Jurkat, Clone E6-1 (cell line): ENCODE measurements at regions not wholly inside any gene's neighbourhood (a gene's known extent, or its start where the extent isn't known, plus 50 kb on each side); places are given as distances from the start of the nearest gene placed in this dataset.

Source experiments
- DNase-seq: peaks from one replicate; pipeline ENCODE4 v3.0.0-alpha.2; 2011; ENCODE audit warnings: low read depth, low spot score
- H3K4me3 ChIP-seq: 2 replicates; pipeline ENCODE4 v1.5.1; 2011; ENCODE audit warnings: mild to moderate bottlenecking, low read length, control low read depth, moderate library complexity

GRCh38 chr13:97702614-97703013 lies 250.9 kb upstream of the IPO5 start:
- DNase-seq = no peak
- H3K4me3 ChIP-seq = no peak overlapping the region

DNA sequence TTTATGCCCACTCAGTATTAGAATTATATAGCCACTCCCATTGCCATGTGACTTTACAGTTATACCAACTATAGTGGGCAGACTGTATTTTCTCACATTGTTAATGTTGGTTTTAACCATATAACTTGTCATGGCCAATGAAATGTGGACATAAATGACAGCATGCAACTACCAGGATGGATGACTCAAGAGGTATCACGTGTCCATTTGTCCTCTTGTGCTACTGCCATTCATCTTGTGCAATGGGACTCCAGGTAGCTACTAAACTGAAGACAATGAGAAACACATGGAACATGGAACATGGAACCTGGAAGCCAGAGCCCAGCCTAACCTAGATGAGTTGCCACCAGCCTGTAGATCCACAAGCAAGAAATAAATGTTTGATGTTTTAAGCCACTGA lies 242.7 kb upstream of the IPO5 start:
- no peak for DNase-seq
- no peak overlapping the region for H3K4me3 ChIP-seq

DNA sequence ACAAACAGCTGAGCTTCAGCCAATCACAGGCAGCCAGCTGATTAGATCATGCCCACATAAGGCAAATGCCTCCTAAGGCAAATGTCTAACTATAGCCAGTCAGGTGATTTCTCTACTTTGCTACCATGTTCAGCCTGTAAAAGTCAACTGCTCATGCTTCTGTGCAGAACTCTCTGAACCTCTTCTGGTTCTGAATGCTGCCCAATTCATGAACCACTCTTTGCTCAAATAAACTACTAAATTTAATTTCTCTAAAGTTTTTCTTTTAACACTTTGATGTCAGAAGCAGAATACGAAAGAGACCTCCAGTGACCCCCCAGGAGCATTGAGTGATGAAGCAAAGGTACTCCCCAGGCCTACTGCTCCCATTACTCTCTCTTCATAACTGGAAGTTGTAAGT lies 240.7 kb upstream of the IPO5 start:
- H3K4me3 ChIP-seq = no peak overlapping the region
- DNase-seq = no peak

- no peak overlapping the region for H3K4me3 ChIP-seq
- DNase-seq = no peak
Measured at GRCh38 chr13:97715763-97716162, 237.7 kb upstream of the IPO5 start.

DNA sequence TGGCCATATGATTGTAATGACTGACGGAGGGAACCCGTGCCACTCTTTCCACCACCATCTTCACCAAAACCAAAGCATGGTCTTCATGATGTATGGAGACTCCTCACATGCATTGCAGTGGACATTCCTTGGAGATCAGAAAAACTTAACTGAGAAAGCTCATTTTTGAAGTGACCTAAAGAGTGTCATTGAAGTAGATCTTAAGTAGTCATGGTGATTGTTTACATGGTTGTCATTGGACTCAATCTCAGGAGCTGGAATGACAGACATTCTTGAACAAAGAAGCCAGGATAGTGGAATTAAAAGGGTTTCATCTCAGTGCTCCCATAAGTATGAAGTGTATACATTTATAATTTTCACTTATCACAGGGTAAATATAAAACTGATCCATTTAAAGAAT lies 236.7 kb upstream of the IPO5 start:
- DNase-seq = no peak
- no peak overlapping the region for H3K4me3 ChIP-seq

GRCh38 chr13:97719736-97720135 lies 233.7 kb upstream of the IPO5 start:
- no peak overlapping the region for H3K4me3 ChIP-seq
- no peak for DNase-seq

- DNase-seq = no peak
- H3K4me3 ChIP-seq = no peak overlapping the region
Measured at GRCh38 chr13:97720896-97721295, 232.6 kb upstream of the IPO5 start.

DNA sequence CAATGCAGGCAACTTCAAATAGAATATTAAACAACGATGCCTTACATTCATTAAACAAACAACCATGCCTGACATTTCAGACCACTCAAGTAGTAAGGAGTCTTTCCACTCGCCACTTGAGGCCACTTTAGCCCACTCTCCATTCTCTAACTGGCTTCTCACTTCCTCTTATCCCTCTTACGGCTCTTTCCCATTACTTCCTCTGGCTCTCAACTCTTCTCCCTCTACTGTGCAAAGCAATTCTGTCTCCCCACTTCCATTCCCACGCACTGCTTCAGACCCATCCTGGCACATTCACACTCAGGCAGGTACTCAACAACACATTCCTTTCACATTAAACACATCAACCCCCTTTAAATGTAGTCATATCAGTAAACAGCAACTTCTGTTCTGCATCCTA lies 229.8 kb upstream of the IPO5 start:
- H3K4me3 ChIP-seq = no peak overlapping the region
- DNase-seq = no peak

DNA sequence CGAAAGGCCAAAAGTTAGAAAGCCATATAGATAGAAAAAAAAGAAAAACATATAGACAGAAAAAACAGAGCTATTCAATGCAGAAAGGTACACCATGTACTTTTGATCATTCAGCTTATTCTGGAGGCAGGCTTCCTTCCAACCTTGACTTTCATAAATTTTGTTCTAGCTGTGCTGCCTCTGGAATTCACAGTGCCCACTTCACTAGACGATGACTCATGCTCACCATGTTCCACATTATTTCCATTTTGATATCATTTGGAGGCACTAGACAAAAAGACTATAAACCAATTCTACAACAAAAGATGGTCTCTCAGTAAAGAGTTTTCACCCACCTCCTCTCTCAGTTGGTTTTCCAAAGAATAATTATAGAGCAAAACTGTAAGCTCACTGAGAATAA lies 229.0 kb upstream of the IPO5 start:
- no peak for DNase-seq

DNA sequence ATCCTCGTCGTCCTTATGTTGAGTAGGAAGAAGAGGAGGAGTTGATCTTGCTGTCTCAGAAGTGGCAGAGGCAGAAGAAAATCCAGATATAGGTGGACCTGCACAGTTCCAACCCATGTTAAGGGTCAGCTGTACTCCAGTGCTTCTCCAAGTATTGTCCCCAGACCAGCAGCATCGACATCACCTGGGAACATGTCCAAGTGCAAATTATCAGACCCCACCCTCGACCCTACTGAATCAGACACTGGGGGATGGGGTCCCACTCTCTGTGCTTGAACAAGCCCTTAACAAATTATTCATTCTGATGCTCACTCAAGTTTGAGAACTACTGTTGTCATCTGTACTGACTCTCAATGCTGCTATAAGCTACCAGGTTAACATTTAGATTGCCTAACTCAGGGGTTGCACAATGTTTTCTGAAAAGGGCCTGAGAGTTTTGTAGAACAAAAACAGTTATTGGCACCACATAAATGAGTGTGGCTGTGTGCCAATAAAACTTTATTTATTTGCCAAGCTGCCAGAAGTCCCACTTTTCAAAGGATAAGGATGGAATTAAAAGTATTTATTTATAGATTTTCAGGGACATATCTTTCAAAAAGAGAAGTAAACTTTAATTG lies 226.7 kb upstream of the IPO5 start:
- no peak for DNase-seq
- no peak overlapping the region for H3K4me3 ChIP-seq

More for the DNA sequence above, 229.0 kb upstream of the IPO5 start:
- H3K4me3 ChIP-seq = no peak overlapping the region

GRCh38 chr13:97727991-97728390 lies 225.5 kb upstream of the IPO5 start:
- DNase-seq = no peak

GRCh38 chr13:97736436-97736835 lies 217.0 kb upstream of the IPO5 start:
- no peak for DNase-seq
- H3K4me3 ChIP-seq = no peak overlapping the region

More at GRCh38 chr13:97727991-97728390, 225.5 kb upstream of the IPO5 start:
- H3K4me3 ChIP-seq = no peak overlapping the region

GRCh38 chr13:97742084-97742483 lies 211.4 kb upstream of the IPO5 start:
- DNase-seq = no peak
- no peak overlapping the region for H3K4me3 ChIP-seq

- no peak overlapping the region for H3K4me3 ChIP-seq
- DNase-seq = no peak
Measured at GRCh38 chr13:97743938-97744337, 209.5 kb upstream of the IPO5 start.

GRCh38 chr13:97746649-97747048 lies 206.8 kb upstream of the IPO5 start:
- no peak overlapping the region for H3K4me3 ChIP-seq
- DNase-seq = no peak

DNA sequence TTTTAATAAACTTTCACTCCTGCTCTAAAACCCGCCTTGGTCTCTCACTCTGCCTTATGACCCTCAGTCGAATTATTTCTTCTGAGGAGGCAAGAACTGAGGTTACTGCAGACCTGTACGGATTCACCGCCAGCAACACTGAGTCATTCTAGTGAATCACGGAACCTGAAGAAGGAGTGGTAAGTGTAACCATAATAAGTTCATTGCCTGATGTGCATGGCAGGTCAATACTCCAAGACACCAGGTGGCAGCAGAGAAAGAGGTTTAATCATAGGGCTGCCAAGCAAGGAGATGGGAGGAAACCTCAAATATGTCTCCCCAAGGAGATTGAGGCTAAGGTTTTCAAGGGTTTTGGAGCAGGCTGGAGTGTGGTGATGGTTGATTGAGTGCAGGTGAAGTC lies 204.3 kb upstream of the IPO5 start:
- DNase-seq = no peak
- H3K4me3 ChIP-seq = no peak overlapping the region

GRCh38 chr13:97751477-97751876 lies 202.0 kb upstream of the IPO5 start:
- H3K4me3 ChIP-seq = no peak overlapping the region
- no peak for DNase-seq

GRCh38 chr13:97752961-97753668 lies 200.4 kb upstream of the IPO5 start:
- H3K4me3 ChIP-seq = no peak overlapping the region
- DNase-seq = no peak

- no peak overlapping the region for H3K4me3 ChIP-seq
- no peak for DNase-seq
Measured at GRCh38 chr13:97753942-97754670, 199.4 kb upstream of the IPO5 start.

DNA sequence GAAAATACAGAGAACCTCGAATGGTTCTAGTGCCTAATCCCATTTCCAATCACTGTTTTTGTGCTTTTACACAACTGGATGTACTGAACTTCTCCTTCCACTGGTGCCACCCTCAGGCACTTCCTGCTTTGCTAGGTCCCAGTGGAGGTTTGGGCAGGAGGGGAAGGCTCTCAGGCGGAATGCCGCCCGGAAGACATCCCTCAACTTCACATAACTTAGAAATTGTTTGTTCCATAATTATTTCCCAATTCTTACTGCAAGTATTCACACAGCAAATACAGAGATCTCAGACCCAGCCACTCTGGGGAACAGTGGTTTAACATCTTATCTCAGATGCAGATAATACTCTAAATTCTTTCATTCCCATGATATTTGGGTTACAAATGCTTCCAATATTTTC lies 195.7 kb upstream of the IPO5 start:
- no peak for DNase-seq
- H3K4me3 ChIP-seq = no peak overlapping the region
